ENCODE measurements at regions not wholly inside any gene's neighbourhood (a gene's known extent, or its start where the extent isn't known, plus 50 kb on each side); places are given as distances from the start of the nearest gene placed in this dataset.

DNA sequence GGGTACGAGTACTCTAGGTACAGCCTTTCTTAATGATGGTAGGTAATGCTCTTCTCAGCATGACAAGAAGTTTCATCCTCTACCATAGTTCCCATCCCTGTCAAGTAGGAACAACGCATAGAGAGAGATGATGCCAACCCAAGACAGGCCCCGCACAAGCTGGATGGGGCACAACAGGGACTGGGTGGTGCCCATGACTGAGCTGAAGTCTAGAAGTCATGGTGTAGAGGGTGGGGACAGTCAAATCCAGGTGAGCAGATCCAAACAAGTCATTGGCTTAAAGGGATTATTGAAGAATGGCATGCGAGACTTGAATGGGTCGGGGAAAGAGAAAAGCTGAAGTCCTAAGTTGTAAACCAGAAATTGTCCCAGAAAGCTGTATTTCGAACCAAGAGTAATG lies 84.2 kb upstream of the MDM1 start (continued):
- TF ChIP-seq ZNF423 (CRISPR knock-in tag; IDR thresholded peaks at IDR 0.05) (no peak), ETV6 (CRISPR knock-in tag; IDR thresholded peaks at IDR 0.05) (no peak), GRHL2 (CRISPR knock-in tag; IDR thresholded peaks at IDR 0.05; ENCODE audit: insufficient replicate concordance, severe bottlenecking) (no peak), ZNF396 (CRISPR knock-in tag; IDR thresholded peaks at IDR 0.05; ENCODE audit: borderline replicate concordance) (no peak), MXD4 (CRISPR knock-in tag; IDR thresholded peaks at IDR 0.05; ENCODE audit: borderline replicate concordance) (no peak), CREB1 (CRISPR knock-in tag; IDR thresholded peaks at IDR 0.05) (no peak)
- TF ChIP-seq, protein P1, sequence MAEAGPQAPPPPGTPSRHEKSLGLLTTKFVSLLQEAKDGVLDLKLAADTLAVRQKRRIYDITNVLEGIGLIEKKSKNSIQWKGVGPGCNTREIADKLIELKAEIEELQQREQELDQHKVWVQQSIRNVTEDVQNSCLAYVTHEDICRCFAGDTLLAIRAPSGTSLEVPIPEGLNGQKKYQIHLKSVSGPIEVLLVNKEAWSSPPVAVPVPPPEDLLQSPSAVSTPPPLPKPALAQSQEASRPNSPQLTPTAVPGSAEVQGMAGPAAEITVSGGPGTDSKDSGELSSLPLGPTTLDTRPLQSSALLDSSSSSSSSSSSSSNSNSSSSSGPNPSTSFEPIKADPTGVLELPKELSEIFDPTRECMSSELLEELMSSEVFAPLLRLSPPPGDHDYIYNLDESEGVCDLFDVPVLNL (CRISPR knock-in tag; IDR thresholded peaks at IDR 0.05; ENCODE audit: borderline replicate concordance, low read depth), result no peak
- TF ChIP-seq, protein P2, sequence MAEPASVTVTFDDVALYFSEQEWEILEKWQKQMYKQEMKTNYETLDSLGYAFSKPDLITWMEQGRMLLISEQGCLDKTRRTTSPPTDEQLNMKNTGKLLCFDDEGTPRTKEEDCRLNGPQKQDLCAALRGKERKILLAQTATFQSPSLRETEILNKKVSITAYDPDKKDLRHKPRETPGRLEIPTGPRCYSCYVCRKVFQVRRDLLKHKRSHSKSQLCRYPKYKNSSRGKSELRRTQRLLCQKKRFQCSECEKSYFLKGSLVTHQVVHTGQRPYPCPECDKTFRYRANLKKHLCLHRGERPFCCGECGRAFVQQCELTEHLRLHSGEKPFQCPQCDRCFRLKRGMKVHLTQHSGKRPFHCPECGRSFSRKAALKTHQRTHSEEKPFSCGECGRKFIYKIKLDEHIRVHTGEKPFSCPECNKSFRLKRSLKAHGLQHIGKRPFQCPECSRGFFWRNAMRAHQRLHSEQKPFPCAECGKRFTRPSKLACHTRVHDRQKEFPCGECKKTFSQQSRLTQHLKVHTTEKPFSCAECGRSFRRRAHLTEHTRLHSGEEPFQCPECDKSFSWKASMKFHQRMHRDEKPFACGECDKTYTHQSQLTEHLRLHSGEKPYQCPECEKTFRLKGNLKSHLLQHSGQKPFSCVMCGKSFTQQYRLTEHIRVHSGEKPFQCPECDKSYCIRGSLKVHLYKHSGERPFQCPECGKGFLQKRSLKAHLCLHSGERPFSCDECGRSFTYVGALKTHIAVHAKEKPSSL (CRISPR knock-in tag; conservative IDR thresholded peaks at IDR 0.05), result no peak
- TF ChIP-seq, protein P3, sequence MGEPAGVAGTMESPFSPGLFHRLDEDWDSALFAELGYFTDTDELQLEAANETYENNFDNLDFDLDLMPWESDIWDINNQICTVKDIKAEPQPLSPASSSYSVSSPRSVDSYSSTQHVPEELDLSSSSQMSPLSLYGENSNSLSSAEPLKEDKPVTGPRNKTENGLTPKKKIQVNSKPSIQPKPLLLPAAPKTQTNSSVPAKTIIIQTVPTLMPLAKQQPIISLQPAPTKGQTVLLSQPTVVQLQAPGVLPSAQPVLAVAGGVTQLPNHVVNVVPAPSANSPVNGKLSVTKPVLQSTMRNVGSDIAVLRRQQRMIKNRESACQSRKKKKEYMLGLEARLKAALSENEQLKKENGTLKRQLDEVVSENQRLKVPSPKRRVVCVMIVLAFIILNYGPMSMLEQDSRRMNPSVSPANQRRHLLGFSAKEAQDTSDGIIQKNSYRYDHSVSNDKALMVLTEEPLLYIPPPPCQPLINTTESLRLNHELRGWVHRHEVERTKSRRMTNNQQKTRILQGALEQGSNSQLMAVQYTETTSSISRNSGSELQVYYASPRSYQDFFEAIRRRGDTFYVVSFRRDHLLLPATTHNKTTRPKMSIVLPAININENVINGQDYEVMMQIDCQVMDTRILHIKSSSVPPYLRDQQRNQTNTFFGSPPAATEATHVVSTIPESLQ (CRISPR knock-in tag; IDR thresholded peaks at IDR 0.05), result no peak
- TF ChIP-seq, protein P4, sequence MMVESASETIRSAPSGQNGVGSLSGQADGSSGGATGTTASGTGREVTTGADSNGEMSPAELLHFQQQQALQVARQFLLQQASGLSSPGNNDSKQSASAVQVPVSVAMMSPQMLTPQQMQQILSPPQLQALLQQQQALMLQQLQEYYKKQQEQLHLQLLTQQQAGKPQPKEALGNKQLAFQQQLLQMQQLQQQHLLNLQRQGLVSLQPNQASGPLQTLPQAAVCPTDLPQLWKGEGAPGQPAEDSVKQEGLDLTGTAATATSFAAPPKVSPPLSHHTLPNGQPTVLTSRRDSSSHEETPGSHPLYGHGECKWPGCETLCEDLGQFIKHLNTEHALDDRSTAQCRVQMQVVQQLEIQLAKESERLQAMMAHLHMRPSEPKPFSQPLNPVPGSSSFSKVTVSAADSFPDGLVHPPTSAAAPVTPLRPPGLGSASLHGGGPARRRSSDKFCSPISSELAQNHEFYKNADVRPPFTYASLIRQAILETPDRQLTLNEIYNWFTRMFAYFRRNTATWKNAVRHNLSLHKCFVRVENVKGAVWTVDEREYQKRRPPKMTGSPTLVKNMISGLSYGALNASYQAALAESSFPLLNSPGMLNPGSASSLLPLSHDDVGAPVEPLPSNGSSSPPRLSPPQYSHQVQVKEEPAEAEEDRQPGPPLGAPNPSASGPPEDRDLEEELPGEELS (CRISPR knock-in tag; IDR thresholded peaks at IDR 0.05), result no peak
- TF ChIP-seq, protein P5, sequence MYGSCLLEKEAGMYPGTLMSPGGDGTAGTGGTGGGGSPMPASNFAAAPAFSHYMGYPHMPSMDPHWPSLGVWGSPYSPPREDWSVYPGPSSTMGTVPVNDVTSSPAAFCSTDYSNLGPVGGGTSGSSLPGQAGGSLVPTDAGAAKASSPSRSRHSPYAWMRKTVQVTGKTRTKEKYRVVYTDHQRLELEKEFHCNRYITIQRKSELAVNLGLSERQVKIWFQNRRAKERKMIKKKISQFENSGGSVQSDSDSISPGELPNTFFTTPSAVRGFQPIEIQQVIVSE (CRISPR knock-in tag; IDR thresholded peaks at IDR 0.05; ENCODE audit: borderline replicate concordance), result no peak

DNA sequence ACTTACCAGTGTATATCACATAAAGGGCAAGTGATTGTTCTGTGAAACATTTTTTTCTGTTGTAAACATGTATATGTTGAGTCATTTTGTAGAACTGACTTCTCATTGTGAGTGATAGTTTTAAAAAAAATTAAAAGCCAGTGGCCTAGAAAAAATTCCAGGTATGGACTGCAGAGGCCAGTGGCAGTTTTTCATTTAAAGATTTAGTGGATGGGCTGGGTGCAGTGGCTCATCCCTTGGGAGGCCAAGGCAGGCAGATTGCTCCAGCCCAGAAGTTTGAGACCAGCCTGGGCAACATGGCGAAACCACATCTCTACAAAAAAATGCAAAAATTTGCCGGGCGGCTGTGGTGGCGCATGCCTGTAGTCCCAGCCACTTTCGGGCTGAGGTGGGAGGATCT lies 84.7 kb upstream of the MDM1 start:
- no peak for DNase-seq (ENCODE audit: low spot score)
- no peak for ATAC-seq
- no peaks in the 10 kb centered on the region for H3K36me3 Mint-ChIP-seq
- no peak overlapping the region for H3K4me3 Mint-ChIP-seq
- no peaks in the 10 kb centered on the region for H3K27me3 Mint-ChIP-seq (ENCODE audit: low read depth)
- H3K4me1 Mint-ChIP-seq, result peaks cover 6% of the 10 kb centered on the region
- H3K9me3 Mint-ChIP-seq, result peaks cover 11% of the 10 kb centered on the region; the same call in 1 of the 2 replicates
- ChIA-PET CTCF (interaction anchor here (0.7 kb wide), 1 partner anchor 58 kb away, joined by 3 read pairs; no protein-coding TSS in a partner anchor), POLR2A (no interaction called here)
- no peak overlapping the region for H3K27ac Mint-ChIP-seq
- TF ChIP-seq MXD4 (CRISPR knock-in tag; IDR thresholded peaks at IDR 0.05; ENCODE audit: borderline replicate concordance), result no peak
- no peak for TF ChIP-seq SMAD3 (CRISPR knock-in tag; IDR thresholded peaks at IDR 0.05; ENCODE audit: borderline replicate concordance)
- no peak for TF ChIP-seq GTF2I (CRISPR knock-in tag; conservative IDR thresholded peaks at IDR 0.05)
- TF ChIP-seq CREB1 (CRISPR knock-in tag; IDR thresholded peaks at IDR 0.05), result no peak
- TF ChIP-seq, protein P6, sequence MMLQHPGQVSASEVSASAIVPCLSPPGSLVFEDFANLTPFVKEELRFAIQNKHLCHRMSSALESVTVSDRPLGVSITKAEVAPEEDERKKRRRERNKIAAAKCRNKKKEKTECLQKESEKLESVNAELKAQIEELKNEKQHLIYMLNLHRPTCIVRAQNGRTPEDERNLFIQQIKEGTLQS (CRISPR knock-in tag; conservative IDR thresholded peaks at IDR 0.05), result no peak
- no peak for TF ChIP-seq ATF1 (CRISPR knock-in tag; IDR thresholded peaks at IDR 0.05)
- no peak for TF ChIP-seq TCF7 (CRISPR knock-in tag; IDR thresholded peaks at IDR 0.05; ENCODE audit: low read depth)
- no peak for TF ChIP-seq ESRRA (CRISPR knock-in tag; IDR thresholded peaks at IDR 0.05; ENCODE audit: borderline replicate concordance)
- TF ChIP-seq TP53 (CRISPR knock-in tag; IDR thresholded peaks at IDR 0.05), result no peak
- no peak for TF ChIP-seq ZNF219 (CRISPR knock-in tag; IDR thresholded peaks at IDR 0.05; ENCODE audit: borderline replicate concordance)
- TF ChIP-seq, protein P4 (CRISPR knock-in tag; IDR thresholded peaks at IDR 0.05), result no peak
- TF ChIP-seq, protein P2 (CRISPR knock-in tag; conservative IDR thresholded peaks at IDR 0.05), result no peak
